ENCODE measurements at regions not wholly inside any gene's neighbourhood (a gene's known extent, or its start where the extent isn't known, plus 50 kb on each side); places are given as distances from the start of the nearest gene placed in this dataset.
"Not testable (repeated sequence)": the region's sequence is repeated elsewhere in the genome, so short reads cannot be mapped to it uniquely, and the experiment has no call there.

GRCh38 chr1:5680600-5680999 lies 311.6 kb downstream of the NPHP4 start:
- no peak for TF ChIP-seq CTCF (IDR thresholded peaks at IDR 0.05)
- no peak for TF ChIP-seq POLR2A (IDR thresholded peaks at IDR 0.05)
- 57 to 63% methylated on average over 4 of the region's 4 CpGs for WGBS, 2 donors
- H3K27me3 ChIP-seq, result no peaks in the 10 kb centered on the region
- DNase-seq, result no peak
- H3K9me3 ChIP-seq, result no peaks in the 10 kb centered on the region
- intact Hi-C loops (cut with DNase I; ENCODE audit: low total_unique reads), result no loop called here
- H3K4me3 ChIP-seq, result no peak overlapping the region
- no peaks in the 10 kb centered on the region for H3K4me1 ChIP-seq
- H3K27ac ChIP-seq, result no peak overlapping the region
- H3K36me3 ChIP-seq (ENCODE audit: low read depth, missing control alignments), result no peaks in the 10 kb centered on the region

GRCh38 chr1:5678759-5679158 lies 313.5 kb downstream of the NPHP4 start:
- 81 to 86% methylated on average over 1 of the region's 1 CpG for WGBS, 2 donors
- H3K27ac ChIP-seq, result no peak overlapping the region
- no peaks in the 10 kb centered on the region for H3K4me1 ChIP-seq
- H3K4me3 ChIP-seq, result no peak overlapping the region
- no peaks in the 10 kb centered on the region for H3K36me3 ChIP-seq (ENCODE audit: low read depth, missing control alignments)
- no peak for DNase-seq
- TF ChIP-seq CTCF (IDR thresholded peaks at IDR 0.05) (no peak), POLR2A (IDR thresholded peaks at IDR 0.05) (no peak)
- H3K9me3 ChIP-seq, result no peaks in the 10 kb centered on the region
- intact Hi-C loops (cut with DNase I; ENCODE audit: low total_unique reads), result no loop called here
- H3K27me3 ChIP-seq, result no peaks in the 10 kb centered on the region

- intact Hi-C loops (cut with DNase I; ENCODE audit: low total_unique reads); H3K27me3 ChIP-seq; H3K9me3 ChIP-seq; H3K4me3 ChIP-seq; H3K4me1 ChIP-seq; H3K27ac ChIP-seq; H3K36me3 ChIP-seq (ENCODE audit: low read depth, missing control alignments); DNase-seq: not testable (repeated sequence)
- WGBS, 2 donors, result 32 to 42% methylated on average over 5 of the region's 5 CpGs
Measured at GRCh38 chr1:5672355-5672754, 319.9 kb downstream of the NPHP4 start.

GRCh38 chr1:5670590-5671350 lies 321.5 kb downstream of the NPHP4 start:
- Histone ChIP-seq H3K4me1 (no peaks in the 10 kb centered on the region), H3K9me3 (no peaks in the 10 kb centered on the region), H3K27me3 (no peaks in the 10 kb centered on the region), H3K4me3 (no peak overlapping the region), H3K27ac (no peak overlapping the region), H3K36me3 (ENCODE audit: low read depth, missing control alignments) (no peaks in the 10 kb centered on the region)
- WGBS, 2 donors, result 48 to 49% methylated on average over 9 of the region's 9 CpGs
- TF ChIP-seq POLR2A (IDR thresholded peaks at IDR 0.05) (no peak), CTCF (IDR thresholded peaks at IDR 0.05) (no peak)
- no peak for DNase-seq
- intact Hi-C loops (cut with DNase I; ENCODE audit: low total_unique reads), result no loop called here

GRCh38 chr1:5667513-5668325 lies 324.5 kb downstream of the NPHP4 start:
- TF ChIP-seq POLR2A (IDR thresholded peaks at IDR 0.05), result no peak
- TF ChIP-seq CTCF (IDR thresholded peaks at IDR 0.05), result no peak
- H3K27ac ChIP-seq, result no peak overlapping the region
- intact Hi-C loops (cut with DNase I; ENCODE audit: low total_unique reads), result no loop called here
- no peaks in the 10 kb centered on the region for H3K36me3 ChIP-seq (ENCODE audit: low read depth, missing control alignments)
- no peak overlapping the region for H3K4me3 ChIP-seq
- H3K9me3 ChIP-seq, result no peaks in the 10 kb centered on the region
- 45 to 54% methylated on average over 34 of the region's 34 CpGs for WGBS, 2 donors
- no peaks in the 10 kb centered on the region for H3K27me3 ChIP-seq
- H3K4me1 ChIP-seq, result no peaks in the 10 kb centered on the region
- DNase-seq, result peak; percentile 51
